Keratinocyte (primary cell): ENCODE measurements at regions not wholly inside any gene's neighbourhood (a gene's known extent, or its start where the extent isn't known, plus 50 kb on each side); places are given as distances from the start of the nearest gene placed in this dataset.

Experiments used
- DNase-seq: peaks from one replicate; pipeline ENCODE4 v3.0.0-alpha.2; 2011; ENCODE audit warnings: low read depth, missing footprints, low spot score
- FAIRE-seq: peaks from 2 replicates; lab custom pipeline; 2011; peaks lifted over from hg19 to GRCh38; lab: Jason Lieb, UNC
- H2AFZ ChIP-seq: 2 replicates; pipeline ENCODE4 v1.6.0; 2012; ENCODE audit warnings: low read length, control low read depth, inconsistent platforms; ENCODE audit not compliant: control insufficient read depth
- H3K27ac ChIP-seq: 2 replicates; pipeline ENCODE4 v1.5.1; 2011; ENCODE audit warnings: low read length; ENCODE audit not compliant: control insufficient read depth, insufficient read depth
- H3K27me3 ChIP-seq: 3 replicates; pipeline ENCODE4 v1.6.0; 2011; ENCODE audit warnings: low read length; ENCODE audit not compliant: control insufficient read depth, insufficient read depth; ENCODE audit errors: extremely low read depth
- H3K36me3 ChIP-seq, 2 experiments: 2 replicates in 1 of 2; 3 replicates in 1 of 2; pipeline ENCODE4 v1.5.1; 2011; ENCODE audit warnings: low read length in 2 of 2, mild to moderate bottlenecking in 1 of 2; ENCODE audit not compliant: control insufficient read depth in 2 of 2, insufficient read depth in 2 of 2; ENCODE audit errors: extremely low read depth in 1 of 2
- H3K4me1 ChIP-seq: 3 replicates; pipeline ENCODE4 v1.5.1; 2011; ENCODE audit warnings: low read length; ENCODE audit not compliant: control insufficient read depth, insufficient read depth; ENCODE audit errors: extremely low read depth
- H3K4me2 ChIP-seq: 3 replicates; pipeline ENCODE4 v1.6.0; 2011; ENCODE audit warnings: low read depth, low read length; ENCODE audit not compliant: control insufficient read depth, insufficient read depth; ENCODE audit errors: extremely low read depth
- H3K4me3 ChIP-seq, 3 experiments: fragments of 200-600 bp in 1 of 3; sonication (generic) in 1 of 3; 2 replicates in 2 of 3; 3 replicates in 1 of 3; pipeline ENCODE4 v1.5.1; 2011 to 2016; ENCODE audit warnings: low read length in 3 of 3, mild to moderate bottlenecking in 3 of 3, control low read depth in 2 of 3, inconsistent platforms in 1 of 3, low read depth in 1 of 3, mixed read lengths in 1 of 3, mixed run types in 1 of 3, moderate library complexity in 1 of 3; ENCODE audit not compliant: control insufficient read depth in 2 of 3, insufficient read depth in 2 of 3; ENCODE audit errors: extremely low read depth in 1 of 3
- H3K79me2 ChIP-seq: 2 replicates; pipeline ENCODE4 v1.6.0; 2012; ENCODE audit warnings: low read length; ENCODE audit not compliant: control insufficient read depth, insufficient read depth
- H3K9ac ChIP-seq: 3 replicates; pipeline ENCODE4 v1.6.0; 2011; ENCODE audit warnings: low read length; ENCODE audit not compliant: control insufficient read depth, insufficient read depth; ENCODE audit errors: extremely low read depth
- H3K9me1 ChIP-seq: 3 replicates; pipeline ENCODE4 v1.6.0; 2011; ENCODE audit warnings: low read length; ENCODE audit not compliant: control insufficient read depth, insufficient read depth; ENCODE audit errors: extremely low read depth
- H3K9me3 ChIP-seq: 2 replicates; pipeline ENCODE4 v1.5.1; 2012; ENCODE audit warnings: low read depth, low read length; ENCODE audit not compliant: control insufficient read depth
- H4K20me1 ChIP-seq: 3 replicates; pipeline ENCODE4 v1.6.0; 2011; ENCODE audit warnings: low read length; ENCODE audit not compliant: control insufficient read depth, insufficient read depth; ENCODE audit errors: extremely low read depth
- EZH2 ChIP-seq: IDR thresholded peaks from one replicate; pipeline ENCODE4 v1.6.1; 2012; ENCODE audit warnings: inconsistent platforms, mild to moderate bottlenecking, low read length, moderate library complexity
- dilution Hi-C: fragments of 300-500 bp; cut with MboI; formaldehyde crosslinking; loops from one replicate; pipeline ENCODE4 v1.7.0; 2020; ENCODE audit warnings: low sequenced_read_pairs; ENCODE audit not compliant: extremely low pct_ligation_motif_present
- TF ChIP-seq, protein P1 (sequence below), 3 experiments: IDR thresholded peaks in 1 of 3; conservative IDR thresholded peaks in 1 of 3; optimal IDR thresholded peaks in 1 of 3; 2 replicates in 2 of 3; 3 replicates in 1 of 3; pipeline versions ENCODE3 to v1.5.1; 2011; ENCODE audit warnings: low read length in 3 of 3, mild to moderate bottlenecking in 3 of 3, moderate library complexity in 2 of 3, control low read depth in 1 of 3, inconsistent platforms in 1 of 3; ENCODE audit not compliant: insufficient read depth in 2 of 3; ENCODE audit errors: extremely low read depth in 1 of 3

DNA sequence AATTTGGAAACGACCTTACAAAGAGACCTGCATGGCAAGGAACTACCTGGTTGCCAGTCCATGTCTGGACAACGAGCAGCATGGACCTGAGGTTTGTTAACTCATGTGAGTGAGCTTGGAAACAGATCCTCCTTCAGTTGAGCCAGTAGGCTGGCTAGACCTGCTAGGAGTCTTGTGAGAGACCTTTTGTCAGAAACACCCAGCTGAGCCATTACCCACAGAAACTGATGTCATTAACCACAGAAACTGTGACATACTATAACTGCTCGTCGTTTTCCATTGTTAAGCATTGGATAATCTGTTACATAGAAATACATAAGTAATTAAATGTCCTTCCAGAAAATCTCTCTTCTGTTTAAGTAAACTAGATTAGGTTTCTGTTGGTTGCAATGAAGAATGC is 211.1 kb upstream of the C21orf91 start:
- H3K27ac ChIP-seq = no peak overlapping the region
- no peaks in the 10 kb centered on the region for H3K9me3 ChIP-seq
- FAIRE-seq (no peak), DNase-seq (no peak)
- no peak overlapping the region for H2AFZ ChIP-seq
- dilution Hi-C loops = no loop called here
- TF ChIP-seq EZH2 = no peak
- TF ChIP-seq, protein P1, sequence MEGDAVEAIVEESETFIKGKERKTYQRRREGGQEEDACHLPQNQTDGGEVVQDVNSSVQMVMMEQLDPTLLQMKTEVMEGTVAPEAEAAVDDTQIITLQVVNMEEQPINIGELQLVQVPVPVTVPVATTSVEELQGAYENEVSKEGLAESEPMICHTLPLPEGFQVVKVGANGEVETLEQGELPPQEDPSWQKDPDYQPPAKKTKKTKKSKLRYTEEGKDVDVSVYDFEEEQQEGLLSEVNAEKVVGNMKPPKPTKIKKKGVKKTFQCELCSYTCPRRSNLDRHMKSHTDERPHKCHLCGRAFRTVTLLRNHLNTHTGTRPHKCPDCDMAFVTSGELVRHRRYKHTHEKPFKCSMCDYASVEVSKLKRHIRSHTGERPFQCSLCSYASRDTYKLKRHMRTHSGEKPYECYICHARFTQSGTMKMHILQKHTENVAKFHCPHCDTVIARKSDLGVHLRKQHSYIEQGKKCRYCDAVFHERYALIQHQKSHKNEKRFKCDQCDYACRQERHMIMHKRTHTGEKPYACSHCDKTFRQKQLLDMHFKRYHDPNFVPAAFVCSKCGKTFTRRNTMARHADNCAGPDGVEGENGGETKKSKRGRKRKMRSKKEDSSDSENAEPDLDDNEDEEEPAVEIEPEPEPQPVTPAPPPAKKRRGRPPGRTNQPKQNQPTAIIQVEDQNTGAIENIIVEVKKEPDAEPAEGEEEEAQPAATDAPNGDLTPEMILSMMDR (optimal IDR thresholded peaks at IDR 0.05 in 1 of 3, IDR thresholded peaks at IDR 0.05 in 1 of 3, conservative IDR thresholded peaks at IDR 0.05 in 1 of 3; ENCODE audit: extremely low read depth in 1 of 3, insufficient read depth in 2 of 3, low read length in 3 of 3) = no peak
- H4K20me1 ChIP-seq = no peaks in the 10 kb centered on the region
- no peak overlapping the region for H3K4me3 ChIP-seq
- no peaks in the 10 kb centered on the region for H3K27me3 ChIP-seq
- H3K4me1 ChIP-seq = no peaks in the 10 kb centered on the region
- H3K36me3 ChIP-seq = no peaks in the 10 kb centered on the region
- H3K4me2 ChIP-seq = no peak overlapping the region
- no peaks in the 10 kb centered on the region for H3K9me1 ChIP-seq
- H3K9ac ChIP-seq = no peak overlapping the region
- H3K79me2 ChIP-seq = no peaks in the 10 kb centered on the region

DNA sequence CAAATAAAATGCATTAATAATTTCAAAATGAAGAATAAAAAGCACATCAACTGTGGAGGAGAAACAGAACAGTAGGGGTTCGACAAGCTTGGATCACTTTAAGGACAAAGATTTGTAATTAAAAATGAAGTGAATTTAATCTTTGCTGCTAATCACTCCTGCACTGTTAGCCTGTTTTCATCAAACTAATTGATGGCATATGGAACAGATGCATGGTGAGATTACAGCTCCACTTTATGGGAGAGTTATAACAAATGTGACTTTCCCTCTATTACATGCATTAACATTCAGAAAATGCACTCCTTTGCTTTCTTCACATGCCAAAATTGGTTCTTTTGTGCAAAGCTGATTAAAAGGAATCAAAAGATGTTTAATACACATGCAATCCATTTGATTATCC is 207.2 kb upstream of the C21orf91 start:
- Histone ChIP-seq H3K27ac (no peak overlapping the region), H3K9me3 (no peaks in the 10 kb centered on the region), H3K9ac (no peak overlapping the region), H3K79me2 (no peaks in the 10 kb centered on the region), H3K4me2 (no peak overlapping the region), H4K20me1 (no peaks in the 10 kb centered on the region), H3K9me1 (no peaks in the 10 kb centered on the region), H2AFZ (no peak overlapping the region), H3K4me1 (no peaks in the 10 kb centered on the region), H3K27me3 (no peaks in the 10 kb centered on the region), H3K4me3 (no peak overlapping the region), H3K36me3 (no peaks in the 10 kb centered on the region)
- DNase-seq = no peak
- TF ChIP-seq EZH2 = no peak
- TF ChIP-seq, protein P1 (optimal IDR thresholded peaks at IDR 0.05 in 1 of 3, IDR thresholded peaks at IDR 0.05 in 1 of 3, conservative IDR thresholded peaks at IDR 0.05 in 1 of 3; ENCODE audit: extremely low read depth in 1 of 3, insufficient read depth in 2 of 3, low read length in 3 of 3) = no peak
- no peak for FAIRE-seq
- dilution Hi-C loops = no loop called here
